ENCODE measurements at regions not wholly inside any gene's neighbourhood (a gene's known extent, or its start where the extent isn't known, plus 50 kb on each side); places are given as distances from the start of the nearest gene placed in this dataset.

DNA sequence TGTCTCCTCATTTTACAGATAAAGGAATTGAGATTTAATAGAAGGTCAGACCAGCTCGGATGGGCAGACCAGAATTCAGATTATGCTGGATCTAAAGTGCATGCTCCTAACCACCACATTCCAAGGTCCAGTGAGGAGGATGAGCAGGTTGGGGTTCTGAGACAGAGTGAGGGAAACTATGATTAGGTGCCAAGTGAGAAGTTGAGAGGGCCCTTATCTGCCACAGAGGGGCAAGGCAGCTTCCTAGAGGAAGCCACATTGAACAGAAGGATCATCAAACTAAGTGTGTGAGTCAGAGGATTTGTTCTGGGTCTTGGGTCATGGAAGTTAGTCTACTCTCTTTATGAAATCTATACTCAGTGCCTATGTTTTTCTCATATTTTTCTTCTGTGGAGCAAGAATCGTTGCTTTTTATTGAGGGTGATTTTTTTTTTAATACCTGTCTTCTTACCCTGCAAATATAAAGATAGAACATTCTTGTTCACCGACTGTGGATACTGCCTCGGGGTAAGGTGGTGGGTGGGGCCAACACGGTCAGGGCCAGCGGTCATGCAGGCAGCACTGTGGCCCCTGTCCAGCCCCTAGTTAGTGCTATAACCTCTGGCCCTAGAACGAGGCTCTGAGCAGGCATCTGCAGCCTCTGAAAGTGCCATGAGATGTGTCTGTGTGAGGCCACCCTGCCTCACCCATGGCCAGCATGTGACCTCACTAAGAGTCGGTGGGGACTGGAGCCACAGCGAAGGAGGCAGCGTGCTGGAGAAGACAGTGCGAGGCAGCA lies 55.6 kb upstream of the PTHLH start:
- no peaks in the 10 kb centered on the region for H3K9me3 ChIP-seq
- TF ChIP-seq EP300 (IDR thresholded peaks at IDR 0.05), result no peak
- TF ChIP-seq, protein P1, sequence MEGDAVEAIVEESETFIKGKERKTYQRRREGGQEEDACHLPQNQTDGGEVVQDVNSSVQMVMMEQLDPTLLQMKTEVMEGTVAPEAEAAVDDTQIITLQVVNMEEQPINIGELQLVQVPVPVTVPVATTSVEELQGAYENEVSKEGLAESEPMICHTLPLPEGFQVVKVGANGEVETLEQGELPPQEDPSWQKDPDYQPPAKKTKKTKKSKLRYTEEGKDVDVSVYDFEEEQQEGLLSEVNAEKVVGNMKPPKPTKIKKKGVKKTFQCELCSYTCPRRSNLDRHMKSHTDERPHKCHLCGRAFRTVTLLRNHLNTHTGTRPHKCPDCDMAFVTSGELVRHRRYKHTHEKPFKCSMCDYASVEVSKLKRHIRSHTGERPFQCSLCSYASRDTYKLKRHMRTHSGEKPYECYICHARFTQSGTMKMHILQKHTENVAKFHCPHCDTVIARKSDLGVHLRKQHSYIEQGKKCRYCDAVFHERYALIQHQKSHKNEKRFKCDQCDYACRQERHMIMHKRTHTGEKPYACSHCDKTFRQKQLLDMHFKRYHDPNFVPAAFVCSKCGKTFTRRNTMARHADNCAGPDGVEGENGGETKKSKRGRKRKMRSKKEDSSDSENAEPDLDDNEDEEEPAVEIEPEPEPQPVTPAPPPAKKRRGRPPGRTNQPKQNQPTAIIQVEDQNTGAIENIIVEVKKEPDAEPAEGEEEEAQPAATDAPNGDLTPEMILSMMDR (IDR thresholded peaks at IDR 0.05), result no peak
- TF ChIP-seq POLR2A (IDR thresholded peaks at IDR 0.05), result no peak
- no peak for DNase-seq (ENCODE audit: low spot score in 2 of 2)
- no peaks in the 10 kb centered on the region for H3K4me1 ChIP-seq
- WGBS, 2 donors, result 71 to 76% methylated on average over 11 of the region's 11 CpGs
- H3K27me3 ChIP-seq, result no peaks in the 10 kb centered on the region
- H3K36me3 ChIP-seq, result no peaks in the 10 kb centered on the region
- H3K4me3 ChIP-seq, result no peak overlapping the region
- no peak overlapping the region for H3K27ac ChIP-seq

- Histone ChIP-seq H3K4me1 (no peaks in the 10 kb centered on the region), H3K9me3 (no peaks in the 10 kb centered on the region), H3K36me3 (no peaks in the 10 kb centered on the region), H3K27me3 (no peaks in the 10 kb centered on the region), H3K27ac (no peak overlapping the region), H3K4me3 (no peak overlapping the region)
- no peak for TF ChIP-seq POLR2A (IDR thresholded peaks at IDR 0.05)
- TF ChIP-seq, protein P1 (IDR thresholded peaks at IDR 0.05), result no peak
- no peak for TF ChIP-seq EP300 (IDR thresholded peaks at IDR 0.05)
- no peak for DNase-seq (ENCODE audit: low spot score in 2 of 2)
- 65 to 78% methylated on average over 4 of the region's 4 CpGs for WGBS, 2 donors
Observed at GRCh38 chr12:28032811-28033537, 60.4 kb upstream of the PTHLH start.

GRCh38 chr12:28033538-28033915 lies 61.0 kb upstream of the PTHLH start:
- Histone ChIP-seq H3K4me3 (no peak overlapping the region), H3K4me1 (no peaks in the 10 kb centered on the region), H3K27ac (no peak overlapping the region), H3K27me3 (no peaks in the 10 kb centered on the region), H3K36me3 (no peaks in the 10 kb centered on the region), H3K9me3 (no peaks in the 10 kb centered on the region)
- WGBS, 2 donors, result 91 to 93% methylated on average over 2 of the region's 2 CpGs
- no peak for DNase-seq (ENCODE audit: low spot score in 2 of 2)
- TF ChIP-seq, protein P1 (IDR thresholded peaks at IDR 0.05), result no peak
- TF ChIP-seq EP300 (IDR thresholded peaks at IDR 0.05), result no peak
- TF ChIP-seq POLR2A (IDR thresholded peaks at IDR 0.05), result no peak

DNA sequence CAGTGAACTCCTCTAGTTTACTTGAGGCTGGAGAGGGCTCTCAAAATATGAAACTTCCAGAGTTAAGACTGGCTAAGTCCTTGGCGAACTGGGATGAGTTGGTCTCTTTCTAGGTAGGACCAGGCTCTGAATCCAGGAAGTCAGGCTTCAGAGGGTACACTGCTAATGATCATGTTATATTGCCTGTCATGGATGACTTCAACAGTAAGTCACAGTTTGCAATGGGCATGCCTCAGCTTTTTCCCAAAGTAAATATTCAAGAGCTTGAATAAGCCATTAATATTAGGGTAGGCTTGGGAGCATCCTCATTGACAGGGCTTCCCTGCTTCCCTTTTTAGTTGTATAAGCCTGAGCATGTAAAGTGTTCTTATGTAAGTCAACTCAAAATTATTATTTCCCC lies 61.7 kb upstream of the PTHLH start:
- no peaks in the 10 kb centered on the region for H3K36me3 ChIP-seq
- WGBS, 2 donors, result 92 to 100% methylated on average over 1 of the region's 1 CpG
- TF ChIP-seq EP300 (IDR thresholded peaks at IDR 0.05) (no peak), POLR2A (IDR thresholded peaks at IDR 0.05) (no peak)
- TF ChIP-seq, protein P1 (IDR thresholded peaks at IDR 0.05), result no peak
- H3K4me1 ChIP-seq, result no peaks in the 10 kb centered on the region
- DNase-seq (ENCODE audit: low spot score in 2 of 2), result no peak
- H3K4me3 ChIP-seq, result no peak overlapping the region
- no peaks in the 10 kb centered on the region for H3K9me3 ChIP-seq
- no peak overlapping the region for H3K27ac ChIP-seq
- no peaks in the 10 kb centered on the region for H3K27me3 ChIP-seq

DNA sequence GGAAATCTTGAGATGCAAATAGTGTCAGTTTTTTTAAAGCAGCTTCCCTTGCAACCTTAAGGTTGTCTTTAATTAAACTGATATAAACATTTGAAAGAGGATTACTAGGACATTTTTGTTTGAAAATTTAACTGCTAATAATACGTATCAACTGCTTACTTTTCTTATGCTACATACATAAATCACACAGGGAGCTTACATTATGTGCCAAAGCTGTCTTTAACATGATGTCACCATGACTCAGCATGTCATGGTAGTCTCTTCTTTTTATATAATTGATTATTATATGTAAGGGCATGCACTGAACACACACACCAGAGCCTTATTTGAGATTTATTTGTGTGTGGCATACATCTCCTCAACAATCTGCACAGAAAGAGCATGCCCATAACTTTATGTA lies 63.0 kb upstream of the PTHLH start:
- H3K27ac ChIP-seq, result no peak overlapping the region
- H3K9me3 ChIP-seq, result no peaks in the 10 kb centered on the region
- no peak for TF ChIP-seq EP300 (IDR thresholded peaks at IDR 0.05)
- TF ChIP-seq, protein P1 (IDR thresholded peaks at IDR 0.05), result no peak
- TF ChIP-seq POLR2A (IDR thresholded peaks at IDR 0.05), result no peak
- 40 to 44% methylated on average over 1 of the region's 1 CpG for WGBS, 2 donors
- no peak overlapping the region for H3K4me3 ChIP-seq
- no peak for DNase-seq (ENCODE audit: low spot score in 2 of 2)
- no peaks in the 10 kb centered on the region for H3K4me1 ChIP-seq
- H3K36me3 ChIP-seq, result no peaks in the 10 kb centered on the region
- no peaks in the 10 kb centered on the region for H3K27me3 ChIP-seq

All from tibial nerve (tissue), 4 donors.